ENCODE measurements at regions not wholly inside any gene's neighbourhood (a gene's known extent, or its start where the extent isn't known, plus 50 kb on each side); places are given as distances from the start of the nearest gene placed in this dataset.

GRCh38 chrX:39956803-39957394 lies 140.9 kb downstream of the BCOR start:
- DNase-seq (ENCODE audit: low spot score in 2 of 2): no peak
- Histone ChIP-seq H3K27ac (no peak overlapping the region), H3K4me1 (no peaks in the 10 kb centered on the region), H3K36me3 (no peaks in the 10 kb centered on the region), H3K4me3 (no peak overlapping the region), H3K9me3 (no peaks in the 10 kb centered on the region), H3K27me3 (no peaks in the 10 kb centered on the region)
- TF ChIP-seq POLR2A (IDR thresholded peaks at IDR 0.05): no peak
- no peak for TF ChIP-seq CTCF (IDR thresholded peaks at IDR 0.05)
- TF ChIP-seq EP300 (IDR thresholded peaks at IDR 0.05): no peak
- WGBS, 2 donors: 77 to 91% methylated on average over 5 to 7 of the region's 7 CpGs

GRCh38 chrX:39957816-39958566 lies 139.8 kb downstream of the BCOR start:
- 80 to 89% methylated on average over 5 to 7 of the region's 7 CpGs for WGBS, 2 donors
- Histone ChIP-seq H3K4me1 (no peaks in the 10 kb centered on the region), H3K4me3 (no peak overlapping the region), H3K36me3 (no peaks in the 10 kb centered on the region), H3K27me3 (no peaks in the 10 kb centered on the region), H3K27ac (no peak overlapping the region), H3K9me3 (no peaks in the 10 kb centered on the region)
- no peak for DNase-seq (ENCODE audit: low spot score in 2 of 2)
- TF ChIP-seq CTCF (IDR thresholded peaks at IDR 0.05) (no peak), POLR2A (IDR thresholded peaks at IDR 0.05) (no peak), EP300 (IDR thresholded peaks at IDR 0.05) (no peak)

- Histone ChIP-seq H3K4me3 (no peak overlapping the region), H3K36me3 (no peaks in the 10 kb centered on the region), H3K4me1 (no peaks in the 10 kb centered on the region), H3K27ac (no peak overlapping the region), H3K27me3 (no peaks in the 10 kb centered on the region), H3K9me3 (no peaks in the 10 kb centered on the region)
- WGBS, 2 donors: 90 to 92% methylated on average over 4 to 5 of the region's 5 CpGs
- no peak for TF ChIP-seq EP300 (IDR thresholded peaks at IDR 0.05)
- TF ChIP-seq POLR2A (IDR thresholded peaks at IDR 0.05): no peak
- TF ChIP-seq CTCF (IDR thresholded peaks at IDR 0.05): no peak
- DNase-seq (ENCODE audit: low spot score in 2 of 2): no peak
Measured at GRCh38 chrX:39958850-39959249, 138.9 kb downstream of the BCOR start.

GRCh38 chrX:39960219-39960618 lies 137.5 kb downstream of the BCOR start:
- whole genome bisulfite sequencing, 2 donors: 79 to 100% methylated on average over 4 of the region's 4 CpGs
- H3K9me3 ChIP-seq: no peaks in the 10 kb centered on the region
- H3K4me3 ChIP-seq: no peak overlapping the region
- no peak for DNase-seq (ENCODE audit: low spot score in 2 of 2)
- H3K36me3 ChIP-seq: no peaks in the 10 kb centered on the region
- no peaks in the 10 kb centered on the region for H3K27me3 ChIP-seq
- H3K27ac ChIP-seq: no peak overlapping the region
- TF ChIP-seq POLR2A (IDR thresholded peaks at IDR 0.05) (no peak), CTCF (IDR thresholded peaks at IDR 0.05) (no peak), EP300 (IDR thresholded peaks at IDR 0.05) (no peak)
- no peaks in the 10 kb centered on the region for H3K4me1 ChIP-seq

- TF ChIP-seq CTCF (IDR thresholded peaks at IDR 0.05): no peak
- TF ChIP-seq EP300 (IDR thresholded peaks at IDR 0.05): no peak
- TF ChIP-seq POLR2A (IDR thresholded peaks at IDR 0.05): no peak
- Histone ChIP-seq H3K4me3 (no peak overlapping the region), H3K9me3 (no peaks in the 10 kb centered on the region), H3K27ac (no peak overlapping the region), H3K4me1 (no peaks in the 10 kb centered on the region), H3K27me3 (no peaks in the 10 kb centered on the region), H3K36me3 (no peaks in the 10 kb centered on the region)
- 81 to 97% methylated on average over 4 of the region's 4 CpGs for WGBS, 2 donors
- DNase-seq (ENCODE audit: low spot score in 2 of 2): no peak
Measured at GRCh38 chrX:39961441-39961840, 136.3 kb downstream of the BCOR start.
